GM10248 (cell line): ENCODE measurements at regions not wholly inside any gene's neighbourhood (a gene's known extent, or its start where the extent isn't known, plus 50 kb on each side); places are given as distances from the start of the nearest gene placed in this dataset.

ENCODE experiments used
- CTCF ChIA-PET: fragments of 300-600 bp; sonication (Branson Sonifier 250); formaldehyde crosslinking; extraction: SDS; loops from one replicate; lab custom pipeline; 2021; ENCODE audit warnings: antibody characterized with exemption; lab: Yijun Ruan, JAX
- POLR2A ChIA-PET: fragments of 350-650 bp; sonication (Branson Sonifier 250); formaldehyde crosslinking; extraction: SDS; loops from one replicate; lab custom pipeline; 2020; ENCODE audit warnings: antibody characterized with exemption; lab: Yijun Ruan, JAX
- DNase-seq: peaks from one replicate; pipeline ENCODE4 v3.0.0; 2012; ENCODE audit errors: extremely low spot score
- TF ChIP-seq, protein P1 (sequence below): IDR thresholded peaks from 2 replicates; pipeline ENCODE4 v1.5.1; 2012; ENCODE audit warnings: mild to moderate bottlenecking, low read depth; ENCODE audit errors: extremely low read depth, missing control alignments, control extremely low read depth

GRCh38 chr1:214934045-214934444 lies 148.5 kb upstream of the KCNK2 start:
- CTCF ChIA-PET = interaction anchor here (1.0 to 1.8 kb wide), 5 partner anchors 14 to 76 kb away, joined by 3 to 5 read pairs (median 4); no protein-coding TSS in a partner anchor
- no peak for DNase-seq
- TF ChIP-seq, protein P1, sequence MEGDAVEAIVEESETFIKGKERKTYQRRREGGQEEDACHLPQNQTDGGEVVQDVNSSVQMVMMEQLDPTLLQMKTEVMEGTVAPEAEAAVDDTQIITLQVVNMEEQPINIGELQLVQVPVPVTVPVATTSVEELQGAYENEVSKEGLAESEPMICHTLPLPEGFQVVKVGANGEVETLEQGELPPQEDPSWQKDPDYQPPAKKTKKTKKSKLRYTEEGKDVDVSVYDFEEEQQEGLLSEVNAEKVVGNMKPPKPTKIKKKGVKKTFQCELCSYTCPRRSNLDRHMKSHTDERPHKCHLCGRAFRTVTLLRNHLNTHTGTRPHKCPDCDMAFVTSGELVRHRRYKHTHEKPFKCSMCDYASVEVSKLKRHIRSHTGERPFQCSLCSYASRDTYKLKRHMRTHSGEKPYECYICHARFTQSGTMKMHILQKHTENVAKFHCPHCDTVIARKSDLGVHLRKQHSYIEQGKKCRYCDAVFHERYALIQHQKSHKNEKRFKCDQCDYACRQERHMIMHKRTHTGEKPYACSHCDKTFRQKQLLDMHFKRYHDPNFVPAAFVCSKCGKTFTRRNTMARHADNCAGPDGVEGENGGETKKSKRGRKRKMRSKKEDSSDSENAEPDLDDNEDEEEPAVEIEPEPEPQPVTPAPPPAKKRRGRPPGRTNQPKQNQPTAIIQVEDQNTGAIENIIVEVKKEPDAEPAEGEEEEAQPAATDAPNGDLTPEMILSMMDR = no peak
- POLR2A ChIA-PET = no interaction called here

DNA sequence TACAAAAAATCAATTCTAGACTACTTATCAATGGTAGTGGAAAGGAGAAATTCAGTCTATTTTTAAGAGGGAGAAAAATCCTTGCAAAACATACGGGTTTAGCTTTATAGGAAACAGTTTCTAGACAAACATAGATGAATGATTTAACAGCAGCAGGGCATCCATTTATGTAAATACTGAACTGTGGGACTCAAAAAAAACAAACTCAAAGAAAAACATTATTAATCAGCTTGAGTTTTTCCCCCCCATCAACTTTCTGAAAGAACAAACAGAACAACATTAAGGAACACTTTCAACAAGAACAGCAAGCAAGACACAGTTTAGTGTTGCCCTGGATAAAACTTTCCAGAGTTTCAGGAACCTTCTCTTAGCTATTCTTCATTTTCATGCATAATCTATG lies 147.3 kb upstream of the KCNK2 start:
- no peak for DNase-seq
- TF ChIP-seq, protein P1 = no peak
- CTCF ChIA-PET = interaction anchor here (0.8 to 1.8 kb wide), 6 partner anchors 12 to 75 kb away, joined by 3 to 4 read pairs (median 4); no protein-coding TSS in a partner anchor
- POLR2A ChIA-PET = no interaction called here

- ChIA-PET POLR2A (no interaction called here), CTCF (interaction anchor here (1.2 kb wide), 1 partner anchor 23 kb away, joined by 3 read pairs; no protein-coding TSS in a partner anchor)
- TF ChIP-seq, protein P1 = no peak
- DNase-seq = no peak
Measured at GRCh38 chr1:214939180-214939579, 143.4 kb upstream of the KCNK2 start.

DNA sequence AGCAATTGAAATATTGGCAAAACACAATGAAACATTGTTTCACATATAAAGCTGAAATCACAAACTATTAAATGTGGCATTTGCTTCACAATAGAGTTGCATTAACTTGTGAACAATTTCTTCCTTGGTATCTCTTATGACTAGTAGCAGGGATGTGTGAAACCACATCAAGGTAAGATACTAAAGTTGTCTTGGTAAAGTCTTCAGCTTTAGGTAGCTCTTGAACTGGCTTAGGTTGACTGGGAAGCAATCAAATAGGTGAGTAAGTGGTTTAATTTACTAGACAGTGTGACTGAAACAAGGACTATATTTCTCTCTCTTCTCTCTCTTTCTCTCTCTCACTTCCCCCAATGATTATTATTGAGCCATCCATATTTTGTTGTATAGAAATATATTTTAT lies 141.5 kb upstream of the KCNK2 start:
- TF ChIP-seq, protein P1 = no peak
- ChIA-PET CTCF (interaction anchor here (1.0 kb wide), 1 partner anchor 9 kb away, joined by 3 read pairs; no protein-coding TSS in a partner anchor), POLR2A (no interaction called here)
- DNase-seq = no peak

GRCh38 chr1:214943054-214943453 lies 139.5 kb upstream of the KCNK2 start:
- POLR2A ChIA-PET = no interaction called here
- CTCF ChIA-PET = interaction anchor here (2.0 kb wide), 1 partner anchor 14 kb away, joined by 5 read pairs; no protein-coding TSS in a partner anchor
- no peak for DNase-seq
- TF ChIP-seq, protein P1 = no peak

- POLR2A ChIA-PET = no interaction called here
- CTCF ChIA-PET = interaction anchor here (1.0 kb wide), 1 partner anchor 11 kb away, joined by 4 read pairs; no protein-coding TSS in a partner anchor
- no peak for DNase-seq
- TF ChIP-seq, protein P1 = no peak
Measured at GRCh38 chr1:214946615-214947014, 135.9 kb upstream of the KCNK2 start.
